ENCODE measurements at regions not wholly inside any gene's neighbourhood (a gene's known extent, or its start where the extent isn't known, plus 50 kb on each side); places are given as distances from the start of the nearest gene placed in this dataset.

DNA sequence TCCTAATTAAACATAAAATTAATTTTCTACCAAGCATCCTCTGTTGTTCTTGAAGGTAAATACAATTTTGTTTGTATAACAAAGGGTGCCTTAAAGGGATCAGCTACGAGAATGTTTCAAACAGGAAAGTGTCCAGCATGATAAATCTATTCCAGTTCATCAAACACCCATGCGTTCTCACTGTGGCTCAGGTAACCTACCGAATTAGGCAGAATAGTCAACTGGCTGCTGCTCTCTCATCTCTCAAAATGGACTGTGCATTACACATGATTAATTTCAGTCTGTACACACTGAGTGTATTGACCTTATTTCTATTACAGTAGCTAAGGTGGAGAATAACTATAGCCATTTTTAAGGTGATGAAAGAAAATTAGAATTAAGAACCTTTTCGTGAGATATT lies 127.5 kb upstream of the RMST start:
- no peak for DNase-seq (ENCODE audit: low read depth in 2 of 2)

DNA sequence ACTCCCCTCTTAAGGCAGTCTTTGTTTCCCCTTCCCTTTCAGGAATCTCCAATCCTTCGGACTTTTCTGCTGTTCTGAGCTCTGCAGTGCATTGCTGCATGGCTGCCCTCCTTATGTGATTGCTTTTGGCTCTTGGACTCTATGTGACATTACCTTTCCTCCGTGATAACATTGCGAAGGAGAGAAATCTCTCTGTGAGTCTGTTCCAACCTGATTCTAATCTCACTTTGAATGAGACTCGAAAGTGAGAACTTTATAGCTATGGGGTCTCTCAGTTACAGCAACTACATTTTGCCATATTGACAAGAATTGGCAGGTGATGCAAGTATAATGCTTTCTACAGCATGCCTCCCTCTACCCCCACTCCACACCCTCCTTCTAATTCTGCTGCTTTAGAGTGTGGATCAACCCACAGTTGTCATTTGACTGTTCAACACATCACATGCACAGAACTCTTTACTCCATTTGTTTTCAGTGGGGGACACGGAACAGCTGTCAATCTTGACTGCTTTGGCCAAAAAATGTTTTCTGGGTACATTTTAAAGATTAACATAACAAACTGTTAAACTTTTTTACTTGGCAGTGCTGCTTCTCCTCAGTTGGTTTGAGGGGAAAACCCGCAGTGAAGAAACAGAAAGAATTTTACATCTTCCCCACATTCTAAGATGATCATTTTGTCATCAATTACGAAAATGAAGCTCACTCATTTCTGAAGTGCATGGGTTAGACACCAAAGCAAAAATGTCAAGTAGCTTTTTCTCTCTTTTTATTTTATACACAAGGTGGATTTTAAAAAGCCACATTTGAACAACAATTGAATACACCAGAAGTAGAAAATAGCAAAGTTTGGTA lies 125.5 kb upstream of the RMST start:
- no peak for DNase-seq (ENCODE audit: low read depth in 2 of 2)

DNA sequence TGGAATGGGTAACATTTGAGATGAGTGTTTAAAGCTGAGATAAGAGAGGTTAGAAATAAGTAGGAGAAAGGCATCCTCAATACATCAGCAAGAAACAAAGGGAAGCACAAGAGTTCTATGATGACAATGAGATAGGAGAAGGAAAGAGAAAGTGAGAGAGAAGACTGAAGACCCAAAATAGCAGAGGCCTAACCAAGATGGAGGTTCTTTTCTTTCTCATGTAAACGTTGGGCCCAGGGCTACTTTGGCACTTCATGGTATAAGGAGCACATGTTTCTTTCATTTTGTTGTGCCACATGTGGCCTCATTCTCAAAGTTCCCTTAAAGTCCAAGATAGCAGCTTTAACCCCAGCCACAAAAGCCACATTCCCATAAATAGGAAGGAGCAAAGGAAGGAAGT lies 120.5 kb upstream of the RMST start:
- DNase-seq (ENCODE audit: low read depth in 2 of 2) = no peak

DNA sequence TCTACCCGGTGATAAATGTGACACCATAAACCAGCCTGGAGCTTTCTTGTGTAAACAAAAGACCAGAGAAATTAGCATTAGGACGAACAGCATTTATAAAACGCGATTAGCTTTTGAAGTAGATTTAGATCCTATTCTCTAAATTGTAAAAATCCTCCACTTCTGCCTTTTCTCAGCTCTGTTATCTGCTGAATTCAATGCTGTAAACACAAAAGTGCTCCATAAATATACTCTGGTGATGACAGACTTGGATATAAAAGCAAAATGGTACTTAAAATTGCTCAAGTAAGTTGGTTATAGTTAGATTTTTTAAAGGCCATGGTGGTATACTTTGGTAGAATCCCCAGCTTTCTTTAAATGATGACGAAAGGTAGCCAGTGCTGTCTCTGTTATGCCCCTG lies 114.6 kb upstream of the RMST start:
- no peak for DNase-seq (ENCODE audit: low read depth in 2 of 2)

DNA sequence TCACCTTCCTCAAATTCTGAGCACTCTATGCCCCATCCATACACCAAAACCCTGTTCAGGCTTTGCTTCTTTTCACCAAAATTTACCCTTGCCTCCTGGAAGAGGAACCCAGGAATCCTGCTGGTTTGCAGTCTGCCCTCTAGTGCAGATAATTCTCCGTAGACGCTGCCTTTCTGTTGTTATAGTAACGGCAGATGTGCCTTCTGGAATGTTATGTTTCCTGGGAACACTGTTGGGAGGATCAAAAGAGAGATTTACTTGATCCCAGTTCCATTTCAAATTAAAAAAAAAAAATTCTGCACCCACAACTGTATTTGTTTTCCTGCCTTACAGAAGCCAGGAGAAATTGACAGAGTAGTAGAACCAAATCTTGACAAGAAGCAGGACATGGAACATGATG lies 104.2 kb upstream of the RMST start:
- no peak for DNase-seq (ENCODE audit: low read depth in 2 of 2)

DNA sequence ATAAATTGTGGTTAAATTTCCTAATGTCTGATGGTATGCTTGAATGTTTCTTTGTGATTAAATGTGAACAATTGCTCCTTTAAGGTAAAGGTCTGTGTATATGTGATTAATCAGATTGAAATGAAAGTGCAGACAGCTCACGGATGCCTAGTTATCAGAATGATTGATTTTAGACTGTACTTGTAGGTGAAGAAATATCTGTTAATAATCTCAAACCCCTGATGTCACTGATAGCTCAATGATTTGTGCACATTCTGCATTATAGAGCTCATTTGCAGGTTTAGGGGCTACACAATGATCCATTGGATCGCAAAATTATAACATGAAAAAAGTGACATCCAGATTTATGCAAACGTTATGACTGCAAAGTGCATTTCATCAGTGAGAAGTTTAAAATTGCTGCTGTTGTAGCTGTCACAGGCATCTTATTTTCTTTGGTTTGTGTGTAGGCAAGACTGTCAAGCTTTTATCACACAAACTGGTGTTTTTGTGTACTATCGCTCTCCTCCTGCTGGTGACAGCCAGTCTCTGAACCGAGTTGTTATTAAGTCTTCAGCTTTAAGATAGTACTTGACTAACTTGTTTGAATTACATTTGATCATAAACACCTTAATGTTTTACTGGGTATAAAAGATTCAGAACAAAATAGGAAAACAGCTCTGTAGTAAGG lies 103.4 kb upstream of the RMST start:
- no peak for DNase-seq (ENCODE audit: low read depth in 2 of 2)

DNA sequence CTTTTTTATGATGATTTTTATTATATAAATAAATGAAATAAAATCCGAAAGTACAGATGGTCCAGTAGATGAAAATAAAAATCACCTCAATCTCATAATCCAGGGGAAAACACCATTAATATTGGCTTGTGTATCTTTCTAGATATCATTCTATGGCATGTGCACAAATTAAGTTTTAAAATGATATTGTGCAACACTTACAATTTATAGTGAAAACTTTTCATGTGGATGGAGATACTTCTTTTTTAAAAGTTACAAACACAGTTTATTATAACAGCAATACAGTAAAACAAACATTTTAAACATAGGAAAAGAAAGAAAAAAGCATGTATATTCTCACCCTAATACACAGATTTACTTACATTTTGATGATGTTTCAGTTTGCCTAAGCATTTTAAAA lies 98.9 kb upstream of the RMST start:
- DNase-seq (ENCODE audit: low read depth in 2 of 2) = no peak

DNA sequence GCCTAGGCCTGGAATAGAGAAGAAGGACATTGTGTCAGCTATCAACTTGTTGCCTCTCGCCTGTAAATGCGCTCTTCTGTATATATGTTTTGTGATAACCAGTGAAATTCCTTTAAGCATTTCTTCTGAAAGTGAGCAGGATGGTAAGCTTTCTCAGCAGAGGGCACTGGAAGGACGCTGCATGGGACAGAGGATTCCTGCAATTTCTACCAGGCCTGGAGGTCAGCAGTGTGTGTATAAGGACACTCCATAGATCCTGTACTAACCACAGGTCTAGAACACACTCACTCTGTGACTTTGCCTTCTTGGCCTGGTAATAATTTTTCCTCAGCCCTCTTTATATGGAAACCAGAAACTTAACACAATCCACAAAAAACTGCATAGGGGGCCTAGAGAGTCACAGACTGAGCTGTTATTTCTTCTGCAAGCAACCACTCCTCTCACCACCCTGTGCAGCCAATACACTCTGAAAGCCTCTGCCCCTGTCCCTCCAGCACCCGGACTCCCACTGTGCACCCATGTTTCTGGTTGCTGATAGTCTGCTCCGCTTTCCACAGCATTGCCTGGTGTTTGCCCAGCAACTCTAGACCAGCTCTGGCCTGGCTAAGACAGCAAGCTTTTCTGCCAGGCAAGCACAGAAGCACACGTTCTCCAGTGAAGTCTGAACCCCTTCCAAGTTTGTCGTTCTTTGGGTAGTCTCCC lies 94.0 kb upstream of the RMST start:
- no peak for DNase-seq (ENCODE audit: low read depth in 2 of 2)

DNA sequence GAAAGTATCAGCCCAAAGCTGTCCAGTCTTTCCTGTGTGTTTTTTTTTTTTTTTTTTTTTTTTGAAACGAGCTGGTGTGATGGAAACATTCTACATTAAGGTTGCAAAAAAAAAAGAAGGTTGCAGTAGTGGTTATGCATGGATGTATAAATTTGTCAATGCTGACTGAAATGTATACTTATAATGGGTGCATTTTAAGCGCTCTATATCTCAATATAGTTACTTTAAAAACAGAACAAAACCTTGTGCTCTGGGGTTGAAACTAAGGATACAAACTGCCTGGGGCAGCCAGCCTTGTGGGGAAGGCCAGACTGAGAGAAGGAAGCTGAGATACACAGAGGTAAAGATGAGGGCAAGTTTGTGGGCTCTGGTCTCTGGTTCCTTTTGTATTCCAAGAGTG lies 87.3 kb upstream of the RMST start:
- DNase-seq (ENCODE audit: low read depth in 2 of 2) = no peak

DNA sequence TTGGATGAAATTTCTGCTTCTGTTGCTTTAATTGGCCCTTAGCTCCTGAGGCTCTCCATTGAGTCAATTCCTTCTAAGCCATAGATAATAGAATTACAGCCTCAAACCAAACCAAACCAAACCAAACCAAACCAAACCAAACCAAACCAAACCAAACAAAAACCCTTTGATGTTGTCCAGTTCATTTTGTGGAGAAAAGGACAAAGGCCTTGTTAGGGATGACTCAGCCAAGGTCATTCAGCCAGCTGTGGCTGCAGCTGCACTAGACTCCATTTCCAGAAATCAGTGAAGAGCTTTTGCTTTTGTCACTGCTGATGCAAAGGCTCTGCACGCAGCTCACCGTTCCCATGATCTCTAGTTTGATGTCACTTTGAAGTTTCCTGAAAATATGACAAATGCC lies 82.2 kb upstream of the RMST start:
- DNase-seq (ENCODE audit: low read depth in 2 of 2) = no peak

DNA sequence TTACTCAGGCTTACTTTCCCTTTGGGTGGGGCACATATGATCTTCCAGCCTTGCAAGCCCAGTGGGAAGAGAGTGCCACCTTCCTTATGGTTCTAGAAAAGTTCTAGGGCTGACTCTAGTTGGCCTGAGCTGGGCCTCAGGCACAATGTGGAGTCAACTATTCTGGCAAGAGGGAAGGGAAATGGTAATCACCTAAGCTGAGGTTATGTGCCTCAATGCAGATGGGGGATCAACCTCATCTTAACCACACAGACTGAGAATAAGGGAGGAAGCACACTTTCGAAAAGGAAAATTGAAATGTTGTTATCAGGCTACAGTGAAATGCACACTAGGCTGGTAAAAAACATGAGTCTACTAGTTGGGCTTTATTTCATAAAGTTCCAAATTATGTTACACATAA lies 77.5 kb upstream of the RMST start:
- no peak for DNase-seq (ENCODE audit: low read depth in 2 of 2)

DNA sequence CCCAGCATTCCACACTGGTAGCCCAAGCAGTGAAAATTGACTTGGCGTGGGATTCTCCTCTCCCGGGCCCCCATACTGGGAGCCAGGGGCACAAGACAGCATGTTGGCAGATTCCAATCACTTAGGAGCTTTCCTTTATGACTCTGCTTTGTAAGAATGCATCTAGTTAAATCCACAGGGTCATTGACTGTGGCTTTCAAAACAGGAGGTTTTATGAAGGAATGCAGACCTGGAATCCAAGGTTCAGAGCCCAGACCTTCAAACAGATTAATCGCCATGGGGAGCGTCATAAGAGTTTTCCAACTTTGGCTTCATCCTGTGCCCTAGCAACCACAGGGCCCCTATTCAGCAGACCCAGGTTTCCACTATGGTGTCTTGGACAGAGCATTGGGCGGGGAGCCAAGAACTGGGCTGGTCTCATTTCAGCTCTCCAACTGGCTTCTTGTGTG lies 76.4 kb upstream of the RMST start:
- no peak for DNase-seq (ENCODE audit: low read depth in 2 of 2)

DNA sequence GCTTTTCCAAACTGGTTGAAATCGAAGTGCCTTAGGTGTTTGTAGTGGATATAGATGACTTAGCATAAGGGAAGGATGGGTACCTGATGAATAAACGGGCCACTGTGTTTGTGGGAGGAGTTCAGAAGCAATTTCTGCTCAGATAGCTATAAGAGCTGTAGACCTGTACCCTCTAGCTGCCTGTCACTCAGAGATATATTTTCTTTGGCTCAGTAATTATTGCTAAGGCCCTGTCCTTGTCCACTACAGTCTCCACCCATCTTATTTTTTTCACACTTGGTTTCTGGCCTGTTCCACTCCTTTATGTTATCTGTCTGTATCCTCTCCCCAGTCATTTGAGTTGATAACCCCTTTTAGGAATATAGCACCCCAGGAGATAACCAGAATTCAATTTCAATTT lies 74.8 kb upstream of the RMST start:
- no peak for DNase-seq (ENCODE audit: low read depth in 2 of 2)

DNA sequence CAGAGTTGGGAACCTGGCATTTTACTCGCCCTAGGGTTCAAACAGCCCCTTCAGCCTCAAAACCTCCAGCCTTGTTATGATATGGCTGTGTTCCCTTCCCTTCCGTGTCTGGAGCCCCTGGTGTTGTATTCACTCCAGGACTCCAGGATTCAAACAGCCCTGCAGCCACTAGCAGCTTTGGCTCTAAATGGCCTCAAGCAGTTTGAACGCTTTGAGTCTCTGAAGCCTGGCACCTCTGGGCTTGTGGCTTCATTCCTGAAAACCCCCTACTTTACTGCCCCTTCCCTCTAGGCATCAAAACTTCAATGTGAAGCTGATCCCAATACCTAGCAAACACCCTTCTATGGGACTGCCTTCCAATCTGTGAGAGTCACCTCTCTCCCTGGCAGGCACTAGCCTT lies 67.9 kb upstream of the RMST start:
- no peak for DNase-seq (ENCODE audit: low read depth in 2 of 2)

DNA sequence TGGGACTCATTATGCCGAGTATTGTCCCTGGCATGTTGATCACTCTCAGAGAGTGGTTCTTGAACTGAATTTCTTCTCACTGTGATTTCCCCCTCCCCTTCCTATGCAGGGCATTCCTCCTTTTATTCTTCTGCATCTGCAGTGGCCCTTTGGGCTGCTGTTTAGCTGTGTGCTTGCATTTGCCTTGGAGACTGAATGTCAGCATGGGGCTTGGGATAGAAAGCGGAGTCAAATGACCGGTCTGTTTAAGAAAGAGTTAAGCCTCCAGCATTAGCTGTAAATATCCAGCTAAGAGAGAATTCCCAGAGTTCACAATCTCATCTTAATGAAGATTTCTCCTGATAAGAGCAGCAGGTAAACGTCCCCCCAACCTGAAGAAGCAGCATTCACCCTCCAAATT lies 65.6 kb upstream of the RMST start:
- DNase-seq (ENCODE audit: low read depth in 2 of 2) = no peak

DNA sequence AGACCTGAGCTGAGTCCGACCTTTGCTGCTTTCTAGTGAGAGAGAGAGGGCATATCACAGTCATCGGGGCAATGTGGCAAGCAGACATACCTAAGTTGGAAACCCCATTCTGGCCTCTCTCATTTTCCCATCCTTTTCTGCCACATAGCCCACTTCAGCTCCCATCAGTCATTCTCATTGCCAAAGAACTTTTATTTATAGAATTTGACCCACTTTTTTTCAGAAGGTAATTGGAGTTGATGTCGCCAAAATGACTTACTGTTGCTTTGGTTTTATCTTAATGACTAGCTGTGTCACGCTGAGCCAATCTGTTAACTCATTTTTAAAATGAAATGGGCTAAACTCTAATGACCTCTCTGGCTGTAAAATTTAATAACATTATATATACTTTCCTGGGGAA lies 63.9 kb upstream of the RMST start:
- no peak for DNase-seq (ENCODE audit: low read depth in 2 of 2)

DNA sequence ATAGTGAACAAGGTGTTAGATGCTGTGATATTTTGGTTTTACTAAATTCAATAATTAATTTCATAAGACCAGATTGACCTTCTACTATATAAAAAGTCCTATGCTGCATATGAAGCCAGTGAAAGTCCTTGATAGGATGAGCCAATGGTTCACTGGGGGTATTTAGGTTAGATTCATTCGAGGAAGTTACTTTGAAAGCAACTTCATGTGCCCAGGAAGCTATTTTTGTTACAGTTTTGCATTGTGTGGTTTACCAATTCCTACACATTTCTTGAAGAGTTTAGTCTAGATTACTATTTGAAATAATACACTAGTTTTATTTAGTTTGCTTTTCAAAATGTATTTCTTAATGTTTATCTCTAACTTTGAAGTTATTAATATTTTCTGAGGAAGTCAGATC lies 58.5 kb upstream of the RMST start:
- DNase-seq (ENCODE audit: low read depth in 2 of 2) = no peak

DNA sequence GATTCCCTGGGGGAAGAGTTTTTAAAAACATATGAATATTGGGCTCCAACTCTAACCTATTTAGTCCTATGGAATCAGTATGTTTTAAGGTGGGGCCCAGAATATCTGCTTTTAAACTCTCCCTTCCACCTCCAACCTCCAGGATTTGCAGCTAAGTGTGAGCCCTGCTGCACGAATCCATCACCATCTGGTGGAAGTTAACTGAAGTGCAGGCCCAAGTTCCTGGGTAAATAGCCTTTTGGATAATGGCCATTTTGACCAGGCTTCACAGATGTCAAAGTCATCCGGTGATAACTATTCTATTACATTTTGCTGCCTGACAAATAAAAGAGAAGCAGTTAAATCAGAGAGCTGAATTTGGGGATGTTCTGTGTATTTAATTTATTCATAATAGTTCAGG lies 58.1 kb upstream of the RMST start:
- DNase-seq (ENCODE audit: low read depth in 2 of 2) = no peak

DNA sequence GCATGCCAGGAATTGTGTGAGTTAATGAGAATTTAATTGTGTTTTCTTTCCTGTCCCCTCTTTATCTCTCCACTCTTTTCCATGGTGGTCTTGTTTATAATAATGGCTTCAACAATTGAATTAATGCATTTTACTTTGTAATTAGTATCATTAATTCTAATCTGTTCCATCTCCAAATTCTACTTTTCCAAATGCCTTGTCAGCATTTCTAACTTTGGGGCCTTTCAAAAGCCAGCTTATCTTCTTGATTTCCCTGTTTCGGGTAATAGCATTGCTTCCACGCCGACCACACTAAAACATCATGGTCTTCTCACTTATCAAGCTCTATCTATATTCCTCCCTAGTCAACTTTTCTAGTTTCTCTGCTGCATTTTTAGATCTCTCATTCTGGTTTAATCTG lies 54.2 kb upstream of the RMST start:
- no peak for DNase-seq (ENCODE audit: low read depth in 2 of 2)

DNA sequence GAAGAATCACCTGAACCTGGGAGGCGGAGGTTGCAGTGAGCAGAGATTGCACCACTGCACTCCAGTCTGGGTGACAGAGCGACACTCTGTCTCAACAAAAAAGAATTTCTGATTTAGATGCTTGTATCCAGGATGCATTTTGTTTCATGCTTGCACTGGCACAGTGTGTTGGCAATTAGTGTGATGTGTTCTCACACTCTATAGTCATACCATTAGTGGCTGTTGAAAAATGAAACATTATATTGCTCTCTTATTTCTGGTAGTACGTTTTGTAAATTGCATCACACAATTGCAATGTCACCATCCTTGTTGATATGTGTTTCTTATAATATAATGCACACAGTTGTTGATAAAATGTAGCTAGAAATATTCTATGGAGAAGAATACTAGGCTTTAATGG lies 51.3 kb upstream of the RMST start:
- no peak for DNase-seq (ENCODE audit: low read depth in 2 of 2)
